NT2/D1 (cell line): ENCODE measurements at regions not wholly inside any gene's neighbourhood (a gene's known extent, or its start where the extent isn't known, plus 50 kb on each side); places are given as distances from the start of the nearest gene placed in this dataset.

ENCODE experiments used
- DNase-seq: peaks from one replicate; pipeline ENCODE4 v3.0.0-alpha.2; 2011; ENCODE audit warnings: low read depth, low spot score
- H3K27me3 ChIP-seq: 2 replicates; pipeline ENCODE4 v1.6.0; 2011; ENCODE audit warnings: mild to moderate bottlenecking; ENCODE audit not compliant: insufficient read length, insufficient read depth
- H3K36me3 ChIP-seq: 2 replicates; pipeline ENCODE4 v1.6.1; 2011; ENCODE audit warnings: mild to moderate bottlenecking, low read length, mixed read lengths; ENCODE audit not compliant: insufficient read depth, insufficient read length
- H3K4me1 ChIP-seq: 2 replicates; pipeline ENCODE4 v1.5.1; 2011; ENCODE audit not compliant: insufficient read depth, insufficient read length
- H3K4me3 ChIP-seq: 2 replicates; pipeline ENCODE4 v1.5.1; 2011; ENCODE audit warnings: low read depth; ENCODE audit not compliant: insufficient read length
- H3K9ac ChIP-seq: 2 replicates; pipeline ENCODE4 v1.6.0; 2011; ENCODE audit warnings: low read depth; ENCODE audit not compliant: insufficient read length
- H3K9me3 ChIP-seq: 2 replicates; pipeline ENCODE4 v1.5.1; 2011; ENCODE audit warnings: mild to moderate bottlenecking, low read length; ENCODE audit not compliant: insufficient read depth
- SUZ12 ChIP-seq: IDR thresholded peaks from 2 replicates; pipeline ENCODE4 v1.6.1; 2011; ENCODE audit not compliant: insufficient read length, insufficient read depth; ENCODE audit errors: extremely low read depth
- YY1 ChIP-seq: IDR thresholded peaks from 2 replicates; pipeline ENCODE4 v1.6.1; 2011; ENCODE audit not compliant: insufficient read length, insufficient read depth
- ZNF274 ChIP-seq: IDR thresholded peaks from 2 replicates; pipeline ENCODE4 v1.6.1; 2011; ENCODE audit warnings: mild to moderate bottlenecking, low read depth, low read length

DNA sequence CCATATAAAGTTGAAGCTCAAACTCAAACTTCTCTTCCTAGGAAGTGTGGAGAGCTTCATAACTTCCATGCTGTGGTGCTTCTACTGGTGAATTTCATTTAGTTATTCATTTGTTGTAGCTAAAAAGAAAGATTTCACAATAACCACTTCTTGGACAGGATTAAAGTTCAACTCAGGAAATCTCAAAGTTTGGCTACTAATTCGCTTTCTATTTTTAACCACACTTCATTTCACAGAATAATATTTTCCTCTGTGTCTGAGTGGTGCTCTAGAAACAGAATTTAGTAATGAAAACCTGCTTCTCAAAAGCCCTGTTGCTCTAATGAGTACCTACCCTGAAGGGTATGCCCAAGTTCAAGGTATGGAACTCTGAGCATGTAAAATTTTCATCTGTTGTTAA is 73.9 kb downstream of the ACTBL2 start:
- Histone ChIP-seq H3K9ac (no peak overlapping the region), H3K27me3 (no peaks in the 10 kb centered on the region), H3K36me3 (no peaks in the 10 kb centered on the region), H3K9me3 (no peaks in the 10 kb centered on the region), H3K4me1 (no peaks in the 10 kb centered on the region), H3K4me3 (no peak overlapping the region)
- no peak for DNase-seq
- TF ChIP-seq YY1, result no peak
- no peak for TF ChIP-seq SUZ12
- no peak for TF ChIP-seq ZNF274

DNA sequence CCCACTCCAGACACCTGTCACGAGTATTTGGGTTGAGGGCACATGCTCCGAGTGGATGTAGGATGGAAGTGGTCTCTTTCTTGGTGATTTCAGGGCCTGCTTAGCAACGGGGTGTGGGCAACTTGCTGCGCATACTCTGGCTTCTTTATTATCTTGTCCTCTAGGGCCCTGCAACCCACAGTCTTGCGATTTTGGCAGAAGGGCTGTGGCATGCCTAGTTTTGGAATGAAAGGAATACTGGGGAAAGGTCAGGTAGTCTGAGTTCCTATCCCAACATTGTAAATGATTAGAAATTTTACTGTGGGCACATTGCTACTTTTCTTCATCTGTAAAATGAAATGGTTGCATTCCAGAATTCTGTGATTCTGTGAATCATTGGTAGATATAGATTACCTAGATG is 74.3 kb downstream of the ACTBL2 start:
- TF ChIP-seq YY1 (no peak), SUZ12 (no peak), ZNF274 (no peak)
- no peak overlapping the region for H3K4me3 ChIP-seq
- no peaks in the 10 kb centered on the region for H3K27me3 ChIP-seq
- H3K4me1 ChIP-seq, result no peaks in the 10 kb centered on the region
- DNase-seq, result no peak
- no peaks in the 10 kb centered on the region for H3K36me3 ChIP-seq
- H3K9ac ChIP-seq, result no peak overlapping the region
- H3K9me3 ChIP-seq, result no peaks in the 10 kb centered on the region

DNA sequence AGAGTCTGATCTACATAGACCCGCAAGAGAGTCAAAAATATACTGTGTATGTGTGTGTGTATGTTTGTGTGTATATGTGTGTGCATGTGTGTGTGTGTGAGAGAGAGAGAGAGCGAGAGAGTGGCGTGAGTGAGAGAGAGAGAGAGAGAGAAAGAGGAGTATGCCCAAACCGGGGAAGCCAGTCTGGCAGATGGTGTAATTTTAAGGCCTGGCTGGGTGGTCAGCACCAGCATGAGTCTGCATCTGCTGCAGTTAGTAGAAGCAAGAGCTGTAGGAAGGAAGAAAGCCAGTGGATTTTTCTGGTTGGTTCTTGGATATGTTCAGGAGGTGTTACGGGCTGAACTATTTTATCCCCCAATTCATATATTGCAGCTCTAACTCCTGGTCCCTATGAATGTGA is 75.2 kb downstream of the ACTBL2 start:
- no peaks in the 10 kb centered on the region for H3K9me3 ChIP-seq
- no peaks in the 10 kb centered on the region for H3K36me3 ChIP-seq
- H3K4me1 ChIP-seq, result no peaks in the 10 kb centered on the region
- H3K27me3 ChIP-seq, result no peaks in the 10 kb centered on the region
- no peak overlapping the region for H3K9ac ChIP-seq
- DNase-seq, result no peak
- TF ChIP-seq YY1, result no peak
- no peak for TF ChIP-seq ZNF274
- TF ChIP-seq SUZ12, result no peak
- no peak overlapping the region for H3K4me3 ChIP-seq

DNA sequence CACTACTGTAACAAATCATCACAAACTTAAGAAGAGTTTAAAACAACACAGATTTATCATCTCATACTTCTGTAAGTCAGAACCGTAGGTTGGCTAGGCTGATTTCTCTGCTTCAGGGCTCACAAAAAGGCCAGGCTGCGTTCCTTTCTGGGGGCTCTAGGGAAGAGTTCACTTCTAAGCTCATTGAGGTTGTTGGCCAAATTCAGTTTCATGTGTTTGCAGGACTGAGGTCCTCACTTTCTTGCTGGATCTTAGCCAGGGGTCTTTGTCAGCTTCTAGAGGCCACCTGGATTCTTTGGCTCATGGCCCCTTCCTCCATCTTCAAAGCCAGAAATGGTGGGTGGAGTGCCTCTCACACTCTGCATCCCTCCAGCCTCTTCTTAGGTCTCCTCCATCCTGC is 76.0 kb downstream of the ACTBL2 start:
- H3K4me1 ChIP-seq, result no peaks in the 10 kb centered on the region
- no peaks in the 10 kb centered on the region for H3K9me3 ChIP-seq
- no peaks in the 10 kb centered on the region for H3K27me3 ChIP-seq
- no peak for TF ChIP-seq ZNF274
- no peak for TF ChIP-seq SUZ12
- no peak for TF ChIP-seq YY1
- no peak overlapping the region for H3K4me3 ChIP-seq
- H3K9ac ChIP-seq, result no peak overlapping the region
- DNase-seq, result no peak
- H3K36me3 ChIP-seq, result no peaks in the 10 kb centered on the region

DNA sequence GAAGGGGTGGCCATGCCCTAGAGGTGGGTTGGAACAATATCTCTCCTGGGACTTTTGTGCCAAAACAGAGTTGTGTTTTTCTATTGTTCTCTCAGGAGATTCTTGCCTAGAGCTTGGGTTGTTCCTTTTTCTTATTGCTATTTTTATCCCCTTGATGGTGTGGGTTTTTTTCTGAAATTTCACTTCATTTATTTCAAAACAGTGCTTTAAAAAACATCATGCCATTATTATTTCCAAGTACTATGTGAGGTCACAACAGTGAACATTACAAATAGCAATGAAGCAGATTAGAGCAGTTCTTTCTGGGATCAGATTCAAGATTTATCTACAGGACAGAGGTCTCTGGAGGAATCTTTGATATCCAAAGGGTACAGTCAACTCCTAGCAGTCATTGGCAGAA is 76.6 kb downstream of the ACTBL2 start:
- DNase-seq, result no peak
- Histone ChIP-seq H3K36me3 (no peaks in the 10 kb centered on the region), H3K4me3 (no peak overlapping the region), H3K27me3 (no peaks in the 10 kb centered on the region), H3K9me3 (no peaks in the 10 kb centered on the region), H3K9ac (no peak overlapping the region), H3K4me1 (no peaks in the 10 kb centered on the region)
- TF ChIP-seq ZNF274 (no peak), SUZ12 (no peak)

DNA sequence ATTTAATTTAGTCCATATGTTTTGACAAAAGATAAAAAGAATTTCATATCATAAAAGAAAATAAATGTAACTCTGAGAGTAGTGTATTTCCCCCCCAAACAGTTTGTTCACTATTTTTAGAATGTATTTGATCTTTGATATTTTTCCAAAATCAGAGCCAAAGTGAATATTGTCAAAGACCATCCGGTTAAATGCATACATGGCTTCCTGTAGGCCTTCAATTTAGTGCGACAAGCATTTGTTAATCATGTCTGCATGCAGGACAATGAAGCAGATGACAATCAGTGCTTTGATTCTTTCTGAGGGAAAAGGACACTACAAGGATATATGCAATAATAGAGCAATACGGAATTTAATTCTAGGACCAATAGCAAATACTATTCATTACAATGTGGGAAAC is 79.8 kb downstream of the ACTBL2 start:
- Histone ChIP-seq H3K36me3 (no peaks in the 10 kb centered on the region), H3K9me3 (no peaks in the 10 kb centered on the region), H3K9ac (no peak overlapping the region), H3K4me1 (no peaks in the 10 kb centered on the region), H3K27me3 (no peaks in the 10 kb centered on the region), H3K4me3 (no peak overlapping the region)
- DNase-seq, result no peak
- TF ChIP-seq SUZ12 (no peak), YY1 (no peak)

DNA sequence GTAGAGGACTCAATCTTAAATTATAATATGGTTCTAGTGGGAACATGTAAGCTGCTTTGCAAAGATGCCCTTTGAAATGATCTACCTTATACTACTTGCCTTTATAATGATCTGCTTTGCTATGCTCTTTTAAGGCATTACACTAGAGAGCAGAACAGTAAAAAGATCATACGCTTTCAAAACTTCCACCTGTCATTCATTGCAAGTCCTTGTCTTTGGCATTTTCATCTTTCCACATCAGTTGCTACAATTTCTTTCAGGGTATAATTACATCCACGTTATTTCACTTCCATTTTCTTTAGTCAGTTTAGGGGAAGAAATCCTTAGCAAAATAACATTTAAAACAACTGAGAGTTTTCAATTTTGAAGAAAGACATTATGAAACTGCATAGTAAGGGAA is 80.3 kb downstream of the ACTBL2 start:
- no peaks in the 10 kb centered on the region for H3K36me3 ChIP-seq
- H3K27me3 ChIP-seq, result no peaks in the 10 kb centered on the region
- DNase-seq, result no peak
- H3K4me1 ChIP-seq, result no peaks in the 10 kb centered on the region
- H3K4me3 ChIP-seq, result no peak overlapping the region
- no peak for TF ChIP-seq YY1
- TF ChIP-seq ZNF274, result no peak
- TF ChIP-seq SUZ12, result no peak
- no peak overlapping the region for H3K9ac ChIP-seq
- H3K9me3 ChIP-seq, result no peaks in the 10 kb centered on the region
